Mesenchymal stem cell (in vitro differentiated cells and primary cell): ENCODE measurements at regions not wholly inside any gene's neighbourhood (a gene's known extent, or its start where the extent isn't known, plus 50 kb on each side); places are given as distances from the start of the nearest gene placed in this dataset.
A peak's percentile ranks its signal among the peaks of the same experiment; 100 is the strongest.

Experiments used
- DNase-seq: peaks from one replicate; pipeline ENCODE4 v3.0.0-alpha.2; 2013
- H2AFZ ChIP-seq: one replicate; pipeline ENCODE4 v1.6.1; 2013; ENCODE audit warnings: low read depth, mild to moderate bottlenecking, control low read depth, inconsistent platforms, low read length, moderate library complexity
- H2AK5ac ChIP-seq: 2 replicates; pipeline ENCODE4 v1.6.1; 2013; ENCODE audit warnings: low read length, moderate library complexity, mild to moderate bottlenecking, inconsistent platforms; ENCODE audit not compliant: severe bottlenecking
- H2BK120ac ChIP-seq: one replicate; pipeline ENCODE4 v1.6.1; 2013; ENCODE audit warnings: low read depth, mild to moderate bottlenecking, inconsistent platforms, low read length, moderate library complexity
- H2BK12ac ChIP-seq, 2 experiments: one replicate each; pipeline ENCODE4 v1.6.1; 2013; ENCODE audit warnings: inconsistent platforms in 2 of 2, low read length in 2 of 2, mild to moderate bottlenecking in 2 of 2, moderate library complexity in 2 of 2, control low read depth in 1 of 2
- H2BK15ac ChIP-seq: one replicate; pipeline ENCODE4 v1.6.1; 2013; ENCODE audit warnings: mild to moderate bottlenecking, low read depth, inconsistent platforms; ENCODE audit not compliant: poor library complexity, severe bottlenecking
- H2BK5ac ChIP-seq: 2 replicates; pipeline ENCODE4 v1.6.1; 2013; ENCODE audit warnings: low read depth, mild to moderate bottlenecking, low read length, control low read depth, inconsistent platforms; ENCODE audit not compliant: poor library complexity, severe bottlenecking
- H3K14ac ChIP-seq, 2 experiments: one replicate each; pipeline ENCODE4 v1.6.1; 2013; ENCODE audit warnings: inconsistent platforms in 2 of 2, low read length in 2 of 2, control low read depth in 1 of 2, mild to moderate bottlenecking in 1 of 2, moderate library complexity in 1 of 2
- H3K18ac ChIP-seq, 2 experiments: one replicate each; pipeline ENCODE4 v1.6.1; 2013; ENCODE audit warnings: inconsistent platforms in 2 of 2, low read length in 2 of 2, control low read depth in 1 of 2, low read depth in 1 of 2, mild to moderate bottlenecking in 1 of 2
- H3K23ac ChIP-seq, 2 experiments: one replicate each; pipeline ENCODE4 v1.6.1; 2013; ENCODE audit warnings: inconsistent platforms in 2 of 2, low read length in 2 of 2, mild to moderate bottlenecking in 2 of 2, moderate library complexity in 2 of 2, control low read depth in 1 of 2
- H3K27ac ChIP-seq: 2 replicates; pipeline ENCODE4 v1.5.1; 2013; ENCODE audit warnings: mild to moderate bottlenecking, moderate library complexity, low read length, control low read depth, inconsistent platforms; ENCODE audit not compliant: poor library complexity, severe bottlenecking
- H3K27me3 ChIP-seq, 2 experiments: 2 replicates each; pipeline versions ENCODE4 v1.6.1 to v1.7.0; 2013; ENCODE audit warnings: low read length in 2 of 2, mild to moderate bottlenecking in 2 of 2, moderate library complexity in 2 of 2, control low read depth in 1 of 2, inconsistent platforms in 1 of 2; ENCODE audit not compliant: control insufficient read depth in 1 of 2, insufficient read depth in 1 of 2
- H3K36me3 ChIP-seq, 2 experiments: 2 replicates each; pipeline versions ENCODE4 v1.6.1 to v1.7.0; 2013; ENCODE audit warnings: low read length in 2 of 2, control low read depth in 1 of 2, inconsistent platforms in 1 of 2, low read depth in 1 of 2, mild to moderate bottlenecking in 1 of 2; ENCODE audit not compliant: insufficient read depth in 2 of 2, control insufficient read depth in 1 of 2
- H3K4ac ChIP-seq, 2 experiments: one replicate each; pipeline ENCODE4 v1.6.1; 2013; ENCODE audit warnings: inconsistent platforms in 2 of 2, low read length in 2 of 2, mild to moderate bottlenecking in 2 of 2, moderate library complexity in 2 of 2, control low read depth in 1 of 2, low read depth in 1 of 2
- H3K4me1 ChIP-seq: 2 replicates; pipeline ENCODE4 v1.6.1; 2013; ENCODE audit warnings: low read depth, low read length, control low read depth; ENCODE audit not compliant: control insufficient read depth, insufficient read depth
- H3K4me2 ChIP-seq: 2 replicates; pipeline ENCODE4 v1.6.1; 2013; ENCODE audit warnings: low read length, mild to moderate bottlenecking, inconsistent platforms; ENCODE audit not compliant: poor library complexity, severe bottlenecking
- H3K4me3 ChIP-seq, 2 experiments: 2 replicates each; pipeline versions ENCODE4 v1.5.1 to v1.7.0; 2013; ENCODE audit warnings: low read length in 2 of 2, mild to moderate bottlenecking in 2 of 2, control low read depth in 1 of 2, low read depth in 1 of 2; ENCODE audit not compliant: insufficient read depth in 1 of 2
- H3K79me1 ChIP-seq: replicated peaks from 2 replicates; pipeline ENCODE4 v1.6.1; 2013; ENCODE audit warnings: mild to moderate bottlenecking, control low read depth, low read length, inconsistent platforms; ENCODE audit not compliant: poor library complexity, severe bottlenecking
- H3K9ac ChIP-seq: 2 replicates; pipeline ENCODE4 v1.7.0; 2013; ENCODE audit warnings: mild to moderate bottlenecking, low read length, moderate library complexity
- H3K9me3 ChIP-seq: 2 replicates; pipeline ENCODE4 v1.7.0; 2013; ENCODE audit warnings: mild to moderate bottlenecking, low read length; ENCODE audit not compliant: control insufficient read depth
- H4K8ac ChIP-seq: one replicate; pipeline ENCODE4 v1.6.1; 2013; ENCODE audit warnings: inconsistent platforms, mild to moderate bottlenecking, low read length, moderate library complexity
- H4K91ac ChIP-seq: one replicate; pipeline ENCODE4 v1.6.1; 2013; ENCODE audit warnings: mild to moderate bottlenecking, low read length, inconsistent platforms
- WGBS: methylation state at CpG from one replicate; pipeline ENCODE4 v1.1.7; 2013; ENCODE audit warnings: mixed read lengths; 5-methylcytosine and 5-hydroxymethylcytosine counted together

DNA sequence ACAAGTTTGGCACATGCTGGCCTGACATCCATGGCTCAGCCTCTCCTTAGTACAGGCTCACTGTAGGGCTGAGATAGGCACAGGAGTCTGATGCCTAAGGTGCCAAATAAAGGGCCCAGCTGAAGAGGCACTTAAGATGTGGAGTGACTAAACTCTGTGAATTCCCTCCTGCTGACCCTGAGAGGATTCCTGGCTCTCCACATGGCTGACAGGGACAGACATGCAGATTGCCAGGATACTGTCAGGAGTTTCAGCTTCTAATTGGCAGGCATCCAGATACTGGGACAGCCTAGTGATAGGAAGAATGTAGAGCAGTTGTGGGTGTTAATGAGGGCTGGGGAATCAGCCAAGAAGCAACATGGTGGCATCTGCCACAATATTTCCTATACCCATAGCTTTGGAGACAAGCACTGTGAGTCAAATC is 558.7 kb downstream of the INSC start:
- peak overlapping the region; percentile 42 to 54 for H3K18ac ChIP-seq

GRCh38 chr11:15674756-15675155 is 560.0 kb downstream of the INSC start:
- no peak overlapping the region for H4K8ac ChIP-seq
- H2BK120ac ChIP-seq = no peak overlapping the region
- no peaks in the 10 kb centered on the region for H3K36me3 ChIP-seq
- peaks cover 0 to 13% of the 10 kb centered on the region in 2 experiments for H3K27me3 ChIP-seq
- no peak overlapping the region for H3K27ac ChIP-seq
- H4K91ac ChIP-seq = no peak overlapping the region
- H2AFZ ChIP-seq = no peak overlapping the region
- H3K79me1 ChIP-seq = no peaks in the 10 kb centered on the region
- no peak overlapping the region for H2BK12ac ChIP-seq
- no peak overlapping the region for H3K14ac ChIP-seq
- DNase-seq = no peak
- H3K9ac ChIP-seq = no peak overlapping the region
- no peak overlapping the region for H3K23ac ChIP-seq
- peaks cover 15% of the 10 kb centered on the region for H3K9me3 ChIP-seq
- H3K4ac ChIP-seq = no peak overlapping the region
- no peak overlapping the region for H3K18ac ChIP-seq
- H2AK5ac ChIP-seq = no peak overlapping the region
- no peak overlapping the region for H2BK15ac ChIP-seq
- H3K4me2 ChIP-seq = no peak overlapping the region
- no CpG with 5 or more reads among the region's 1 CpG for WGBS
- H2BK5ac ChIP-seq = no peak overlapping the region
- H3K4me3 ChIP-seq = no peak overlapping the region
- no peaks in the 10 kb centered on the region for H3K4me1 ChIP-seq

More for the DNA sequence above, 558.7 kb downstream of the INSC start:
- Histone ChIP-seq H3K9ac (no peak overlapping the region), H2AK5ac (no peak overlapping the region), H2BK5ac (no peak overlapping the region), H3K23ac (no peak overlapping the region), H2AFZ (no peak overlapping the region), H3K27ac (no peak overlapping the region), H2BK15ac (no peak overlapping the region), H3K4me2 (no peak overlapping the region), H4K8ac (peak overlapping the region; percentile 60), H2BK120ac (peak overlapping the region; percentile 64), H3K36me3 (no peaks in the 10 kb centered on the region), H2BK12ac (peak overlapping the region; percentile 75 to 96), H3K4me3 (no peak overlapping the region), H3K4me1 (no peaks in the 10 kb centered on the region), H3K79me1 (no peaks in the 10 kb centered on the region), H3K9me3 (peaks cover 10% of the 10 kb centered on the region), H3K27me3 (peaks cover 2 to 20% of the 10 kb centered on the region in 2 experiments), H3K14ac (no peak overlapping the region), H4K91ac (peak overlapping the region; percentile 20), H3K4ac (no peak overlapping the region)
- DNase-seq = peak; percentile 65

GRCh38 chr11:15675683-15676082 is 561.0 kb downstream of the INSC start:
- Histone ChIP-seq H3K36me3 (no peaks in the 10 kb centered on the region), H4K91ac (no peak overlapping the region), H3K9ac (no peak overlapping the region), H3K4me2 (no peak overlapping the region), H3K18ac (no peak overlapping the region), H3K9me3 (peaks cover 15% of the 10 kb centered on the region), H2AK5ac (no peak overlapping the region), H2BK15ac (no peak overlapping the region), H2BK5ac (no peak overlapping the region), H2BK120ac (no peak overlapping the region), H2AFZ (no peak overlapping the region), H3K27me3 (peaks cover 0 to 10% of the 10 kb centered on the region in 2 experiments), H3K27ac (no peak overlapping the region), H3K4me3 (no peak overlapping the region), H3K4ac (no peak overlapping the region), H2BK12ac (no peak overlapping the region), H4K8ac (no peak overlapping the region), H3K23ac (no peak overlapping the region), H3K14ac (no peak overlapping the region), H3K4me1 (no peaks in the 10 kb centered on the region), H3K79me1 (no peaks in the 10 kb centered on the region)
- no peak for DNase-seq
- WGBS = 100% methylated on average over 1 of the region's 1 CpG

DNA sequence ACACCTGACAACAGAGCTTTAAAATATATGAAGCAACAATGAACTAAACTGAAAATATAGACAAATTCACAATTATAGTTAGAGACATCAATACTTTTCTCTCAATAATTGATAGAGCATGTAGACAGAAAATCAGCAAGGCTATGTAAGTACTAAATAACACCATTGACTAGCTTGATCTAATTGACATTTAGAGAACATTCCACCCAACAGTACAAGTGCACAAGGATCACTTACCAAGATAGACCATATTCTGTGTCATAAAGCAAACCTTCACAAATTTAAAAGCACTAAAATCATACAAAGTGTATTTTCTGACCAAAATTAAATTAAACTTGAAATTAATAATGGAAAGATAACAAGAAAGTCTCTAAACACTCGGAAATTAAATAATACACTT is 562.5 kb downstream of the INSC start:
- Histone ChIP-seq H3K4me1 (no peaks in the 10 kb centered on the region), H3K4ac (no peak overlapping the region), H2BK5ac (no peak overlapping the region), H3K14ac (no peak overlapping the region), H3K4me3 (no peak overlapping the region), H3K79me1 (no peaks in the 10 kb centered on the region), H3K27ac (no peak overlapping the region), H2AFZ (no peak overlapping the region), H4K8ac (no peak overlapping the region), H3K9me3 (peaks cover 15% of the 10 kb centered on the region), H3K18ac (no peak overlapping the region), H2BK15ac (no peak overlapping the region), H3K36me3 (no peaks in the 10 kb centered on the region), H2BK12ac (no peak overlapping the region), H2BK120ac (no peak overlapping the region), H2AK5ac (no peak overlapping the region), H3K4me2 (no peak overlapping the region), H3K9ac (no peak overlapping the region), H3K27me3 (peaks cover 0 to 10% of the 10 kb centered on the region in 2 experiments), H3K23ac (no peak overlapping the region), H4K91ac (no peak overlapping the region)
- no CpG with 5 or more reads among the region's 1 CpG for WGBS
- DNase-seq = no peak
